ENCODE measurements at regions not wholly inside any gene's neighbourhood (a gene's known extent, or its start where the extent isn't known, plus 50 kb on each side); places are given as distances from the start of the nearest gene placed in this dataset.

- DNase-seq (ENCODE audit: low read depth) = no peak
These were observed 73.9 kb upstream of the SLC24A5 start for GRCh38 chr15:48046813-48047438.

- DNase-seq (ENCODE audit: low read depth) = peak; percentile 46
These were observed 71.1 kb upstream of the SLC24A5 start for GRCh38 chr15:48049736-48050135.

- peak; percentile 46 for DNase-seq (ENCODE audit: low read depth)
These were observed 67.8 kb upstream of the SLC24A5 start for GRCh38 chr15:48052946-48053345.

- DNase-seq (ENCODE audit: low read depth) = no peak
These were observed 62.4 kb upstream of the SLC24A5 start for GRCh38 chr15:48058371-48058770.

- DNase-seq (ENCODE audit: low read depth) = peak; percentile 36
These were observed 61.0 kb upstream of the SLC24A5 start for GRCh38 chr15:48059791-48060190.

GRCh38 chr15:48060396-48060795 is 60.4 kb upstream of the SLC24A5 start:
- DNase-seq (ENCODE audit: low read depth) = peak; percentile 16

GRCh38 chr15:48061605-48062004 is 59.2 kb upstream of the SLC24A5 start:
- no peak for DNase-seq (ENCODE audit: low read depth)

- peak; percentile 77 for DNase-seq (ENCODE audit: low read depth)
These were observed 58.5 kb upstream of the SLC24A5 start for GRCh38 chr15:48062148-48062872.

- no peak for DNase-seq (ENCODE audit: low read depth)
These were observed 57.3 kb upstream of the SLC24A5 start for GRCh38 chr15:48063411-48063985.

- DNase-seq (ENCODE audit: low read depth) = peak; percentile 67
These were observed 56.4 kb upstream of the SLC24A5 start for GRCh38 chr15:48064421-48064820.

- no peak for DNase-seq (ENCODE audit: low read depth)
These were observed 54.3 kb upstream of the SLC24A5 start for GRCh38 chr15:48066456-48066855.

Measured in iris pigment epithelial cell (primary cell).